ENCODE measurements at regions not wholly inside any gene's neighbourhood (a gene's known extent, or its start where the extent isn't known, plus 50 kb on each side); places are given as distances from the start of the nearest gene placed in this dataset.

GRCh38 chr4:156538210-156538609, 433.4 kb downstream of the PDGFC start:
- no peak for TF ChIP-seq CTCF (IDR thresholded peaks at IDR 0.05)
- TF ChIP-seq POLR2AphosphoS5 (IDR thresholded peaks at IDR 0.05) = no peak
- TF ChIP-seq POLR2A (IDR thresholded peaks at IDR 0.05) = no peak
- TF ChIP-seq EP300 (IDR thresholded peaks at IDR 0.05) = no peak

Measured in gastroesophageal sphincter (tissue), 3 donors.